Cardiac fibroblast (primary cell): ENCODE measurements at regions not wholly inside any gene's neighbourhood (a gene's known extent, or its start where the extent isn't known, plus 50 kb on each side); places are given as distances from the start of the nearest gene placed in this dataset.
A peak's percentile ranks its signal among the peaks of the same experiment; 100 is the strongest.

Experiments used
- DNase-seq, 2 donors: peaks; one replicate each; pipeline versions ENCODE4 v3.0.0 to v3.0.0-alpha.2; 2010; ENCODE audit warnings: low read depth in 2 of 2
- H3K4me3 ChIP-seq, 2 donors: replicated peaks in 1 of 2; 1 replicate in 1 of 2; 2 replicates in 1 of 2; pipeline ENCODE4 v1.5.1; 2011; ENCODE audit warnings: low read depth in 2 of 2, low read length in 2 of 2, mild to moderate bottlenecking in 2 of 2, moderate library complexity in 1 of 2
- CTCF ChIP-seq: IDR thresholded peaks from one replicate; pipeline ENCODE4 v1.5.1; 2011; ENCODE audit warnings: low read depth, mild to moderate bottlenecking, low read length, inconsistent platforms

GRCh38 chr5:144779368-144779767 lies 608.7 kb downstream of the KCTD16 start:
- no peak for TF ChIP-seq CTCF
- no peak overlapping the region for H3K4me3 ChIP-seq
- DNase-seq, result peak in 1 of 2 donors; percentile 25

DNA sequence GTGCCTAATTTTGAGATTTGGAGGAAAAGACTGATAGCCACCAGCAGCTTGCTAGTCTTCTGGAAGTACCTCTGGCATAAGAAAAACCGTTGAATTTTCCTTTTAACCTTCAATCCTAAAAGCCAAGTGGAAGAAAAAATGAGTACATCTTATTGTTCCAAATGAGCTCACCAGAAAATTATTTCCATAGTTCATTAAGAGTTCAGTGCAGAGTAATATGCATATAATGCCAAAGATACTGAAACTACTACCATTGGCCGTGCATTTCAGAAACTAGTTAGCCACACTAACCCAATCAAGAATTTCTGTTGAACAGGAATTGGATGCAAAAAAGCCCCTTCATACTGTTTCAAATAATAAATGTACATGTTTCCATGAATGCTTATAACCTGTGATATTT lies 607.9 kb downstream of the KCTD16 start:
- H3K4me3 ChIP-seq, result no peak overlapping the region
- no peak for TF ChIP-seq CTCF
- peak in 1 of 2 donors; percentile 2 for DNase-seq

GRCh38 chr5:144774197-144774596 lies 603.5 kb downstream of the KCTD16 start:
- TF ChIP-seq CTCF, result no peak
- no peak overlapping the region for H3K4me3 ChIP-seq
- DNase-seq, result no peak

DNA sequence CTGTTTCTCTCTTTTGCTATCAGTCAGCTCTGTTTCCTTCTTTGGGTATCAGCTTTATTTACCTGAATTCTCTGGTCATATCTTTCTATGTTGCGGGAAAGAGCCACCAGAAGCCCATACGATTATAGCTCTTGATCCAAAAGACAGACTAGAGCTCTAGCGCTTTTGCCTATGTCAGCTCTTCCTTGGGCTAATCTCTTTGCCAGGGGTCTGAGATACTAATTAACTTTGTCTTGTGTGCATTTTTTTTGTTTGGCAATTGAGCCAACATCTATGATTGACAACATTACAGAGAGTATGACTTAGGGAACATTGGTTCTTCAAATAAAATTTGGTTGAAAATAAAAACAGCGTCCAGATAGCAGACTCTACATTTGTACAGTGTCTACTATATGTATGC lies 603.0 kb downstream of the KCTD16 start:
- no peak overlapping the region for H3K4me3 ChIP-seq
- DNase-seq, result no peak
- no peak for TF ChIP-seq CTCF

DNA sequence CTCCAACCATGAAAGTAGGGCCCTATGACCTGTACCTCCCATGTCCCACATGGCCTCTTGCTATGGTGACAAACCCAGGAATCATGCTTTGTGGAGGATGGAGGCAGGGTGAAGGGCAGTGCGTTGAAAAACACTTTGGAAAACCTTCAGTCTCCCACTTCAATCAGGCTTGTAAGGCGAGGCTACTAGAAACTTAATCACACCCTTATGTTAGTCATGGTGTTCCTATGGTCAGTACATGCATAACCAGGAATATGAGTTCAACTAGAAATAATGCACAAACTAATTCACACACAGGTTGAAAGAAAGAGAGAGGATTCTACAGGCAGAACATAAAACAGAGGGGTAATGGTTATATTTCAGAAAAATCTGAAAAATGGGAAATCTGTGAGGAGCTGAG lies 601.1 kb downstream of the KCTD16 start:
- no peak for DNase-seq
- no peak overlapping the region for H3K4me3 ChIP-seq
- no peak for TF ChIP-seq CTCF

DNA sequence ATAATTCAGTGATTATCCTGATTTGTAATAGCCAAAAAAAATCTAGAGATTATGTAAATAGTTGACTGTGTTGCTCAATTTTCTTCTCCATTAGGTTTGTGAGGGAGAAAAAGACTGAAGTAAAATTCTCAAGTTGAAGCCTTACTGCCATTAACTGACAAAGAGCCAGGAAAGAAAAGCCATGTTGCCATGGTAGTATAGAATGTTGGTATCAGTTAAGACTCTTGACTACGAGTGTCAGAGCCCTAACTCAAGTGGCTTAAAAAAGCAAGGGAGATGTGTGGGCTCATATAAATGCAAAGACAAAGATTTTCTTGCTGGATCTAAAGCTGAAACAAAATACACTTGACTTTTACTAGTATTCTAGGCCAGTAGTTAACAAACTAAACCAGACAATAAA lies 571.7 kb downstream of the KCTD16 start:
- no peak for TF ChIP-seq CTCF
- no peak for DNase-seq
- H3K4me3 ChIP-seq, result no peak overlapping the region

- TF ChIP-seq CTCF, result no peak
- DNase-seq, result no peak
- no peak overlapping the region for H3K4me3 ChIP-seq
These were observed 561.1 kb downstream of the KCTD16 start for GRCh38 chr5:144731786-144732185.
